Epithelial cell of prostate (primary cell): ENCODE measurements at regions not wholly inside any gene's neighbourhood (a gene's known extent, or its start where the extent isn't known, plus 50 kb on each side); places are given as distances from the start of the nearest gene placed in this dataset.

Experiments used
- DNase-seq: peaks from one replicate; pipeline ENCODE4 v3.0.0-alpha.2; 2011; ENCODE audit warnings: low read depth, low spot score
- H3K27ac ChIP-seq: fragments of 450-650 bp; 2 replicates; pipeline ENCODE4 v1.5.1; 2017; ENCODE audit warnings: mild to moderate bottlenecking

GRCh38 chr12:89862511-89863445 is 154.1 kb upstream of the ATP2B1 start:
- H3K27ac ChIP-seq = no peak overlapping the region
- DNase-seq = no peak

- peak; percentile 20 for DNase-seq
These were observed 152.4 kb upstream of the ATP2B1 start for GRCh38 chr12:89861086-89861485.

GRCh38 chr12:89859508-89860220 is 151.0 kb upstream of the ATP2B1 start:
- H3K27ac ChIP-seq = no peak overlapping the region
- no peak for DNase-seq

More at GRCh38 chr12:89861086-89861485, 152.4 kb upstream of the ATP2B1 start:
- H3K27ac ChIP-seq = no peak overlapping the region

- no peak for DNase-seq
- no peak overlapping the region for H3K27ac ChIP-seq
These were observed 150.1 kb upstream of the ATP2B1 start for GRCh38 chr12:89858718-89859117.

GRCh38 chr12:89857652-89858274 is 149.1 kb upstream of the ATP2B1 start:
- DNase-seq = no peak
- no peak overlapping the region for H3K27ac ChIP-seq

- H3K27ac ChIP-seq = no peak overlapping the region
- no peak for DNase-seq
These were observed 147.8 kb upstream of the ATP2B1 start for GRCh38 chr12:89856431-89856830.

GRCh38 chr12:89848732-89849131 is 140.1 kb upstream of the ATP2B1 start:
- no peak for DNase-seq
- H3K27ac ChIP-seq = no peak overlapping the region

- no peak overlapping the region for H3K27ac ChIP-seq
- DNase-seq = no peak
These were observed 137.9 kb upstream of the ATP2B1 start for GRCh38 chr12:89846473-89847055.

GRCh38 chr12:89845767-89846166 is 137.1 kb upstream of the ATP2B1 start:
- no peak for DNase-seq
- no peak overlapping the region for H3K27ac ChIP-seq

- no peak overlapping the region for H3K27ac ChIP-seq
- DNase-seq = no peak
These were observed 136.7 kb upstream of the ATP2B1 start for GRCh38 chr12:89845366-89845765.

- no peak overlapping the region for H3K27ac ChIP-seq
- DNase-seq = no peak
These were observed 135.9 kb upstream of the ATP2B1 start for GRCh38 chr12:89844539-89844938.

GRCh38 chr12:89840162-89840922 is 131.7 kb upstream of the ATP2B1 start:
- DNase-seq = no peak
- H3K27ac ChIP-seq = no peak overlapping the region

GRCh38 chr12:89839444-89839843 is 130.8 kb upstream of the ATP2B1 start:
- DNase-seq = no peak
- no peak overlapping the region for H3K27ac ChIP-seq

- DNase-seq = no peak
- H3K27ac ChIP-seq = no peak overlapping the region
These were observed 130.2 kb upstream of the ATP2B1 start for GRCh38 chr12:89838833-89839232.

- no peak overlapping the region for H3K27ac ChIP-seq
- no peak for DNase-seq
These were observed 127.4 kb upstream of the ATP2B1 start for GRCh38 chr12:89836026-89836425.

GRCh38 chr12:89834676-89835075 is 126.0 kb upstream of the ATP2B1 start:
- no peak overlapping the region for H3K27ac ChIP-seq
- no peak for DNase-seq

GRCh38 chr12:89833337-89834252 is 125.0 kb upstream of the ATP2B1 start:
- no peak overlapping the region for H3K27ac ChIP-seq
- DNase-seq = peak; percentile 20

GRCh38 chr12:89832336-89832735 is 123.7 kb upstream of the ATP2B1 start:
- H3K27ac ChIP-seq = no peak overlapping the region
- no peak for DNase-seq
